Gastroesophageal sphincter (tissue), 3 donors: ENCODE measurements at regions not wholly inside any gene's neighbourhood (a gene's known extent, or its start where the extent isn't known, plus 50 kb on each side); places are given as distances from the start of the nearest gene placed in this dataset.

Experiments used
- CTCF ChIP-seq, 4 experiments: fragments of 200-600 bp in 2 of 4; fragments of 450-650 bp in 2 of 4; sonication (generic) in 1 of 4; IDR thresholded peaks; one replicate each; pipeline ENCODE4 v1.5.1; 2017 to 2019; ENCODE audit warnings: antibody characterized with exemption in 4 of 4, mild to moderate bottlenecking in 2 of 4, moderate library complexity in 2 of 4
- EP300 ChIP-seq: sonication (generic); formaldehyde crosslinking; IDR thresholded peaks from one replicate; pipeline ENCODE4 v1.6.1; 2017; ENCODE audit warnings: antibody characterized with exemption, mild to moderate bottlenecking
- POLR2A ChIP-seq, 2 donors: fragments of 450-650 bp; IDR thresholded peaks; one replicate each; pipeline ENCODE4 v1.6.1; 2017; ENCODE audit warnings: antibody characterized with exemption in 2 of 2, mild to moderate bottlenecking in 2 of 2, moderate library complexity in 1 of 2
- POLR2AphosphoS5 ChIP-seq: sonication (generic); formaldehyde crosslinking; IDR thresholded peaks from one replicate; pipeline ENCODE4 v1.6.1; 2017; ENCODE audit warnings: antibody characterized with exemption

GRCh38 chr16:54359555-54359954 is 73.0 kb upstream of the IRX3 start:
- TF ChIP-seq POLR2A (IDR thresholded peaks at IDR 0.05) (no peak), POLR2AphosphoS5 (no peak), EP300 (no peak), CTCF (IDR thresholded peaks at IDR 0.05) (no peak)
